ENCODE measurements at regions not wholly inside any gene's neighbourhood (a gene's known extent, or its start where the extent isn't known, plus 50 kb on each side); places are given as distances from the start of the nearest gene placed in this dataset.

GRCh38 chr2:156883804-156884203 is 373.7 kb upstream of the GALNT5 start:
- Histone ChIP-seq H3K4me3 (no peak overlapping the region), H3K9ac (ENCODE audit: insufficient read depth in 1 of 2, low read length in 2 of 2) (no peak overlapping the region), H3K9me3 (ENCODE audit: control insufficient read depth in 4 of 4, insufficient read depth in 3 of 4, low read length in 3 of 4) (no peaks in the 10 kb centered on the region), H3K27me3 (ENCODE audit: control insufficient read depth in 3 of 3, insufficient read depth in 3 of 3, low read length in 2 of 3) (no peaks in the 10 kb centered on the region), H3K36me3 (ENCODE audit: control insufficient read depth in 4 of 4, insufficient read depth in 4 of 4, low read length in 4 of 4) (no peaks in the 10 kb centered on the region), H3K27ac (ENCODE audit: low read depth in 1 of 2, low read length in 1 of 2) (no peak overlapping the region), H3K4me1 (ENCODE audit: control insufficient read depth in 5 of 5, insufficient read depth in 5 of 5, low read length in 5 of 5) (no peaks in the 10 kb centered on the region)
- no peak for ATAC-seq (ENCODE audit: insufficient read depth, low FRiP score)
- TF ChIP-seq, protein P1, sequence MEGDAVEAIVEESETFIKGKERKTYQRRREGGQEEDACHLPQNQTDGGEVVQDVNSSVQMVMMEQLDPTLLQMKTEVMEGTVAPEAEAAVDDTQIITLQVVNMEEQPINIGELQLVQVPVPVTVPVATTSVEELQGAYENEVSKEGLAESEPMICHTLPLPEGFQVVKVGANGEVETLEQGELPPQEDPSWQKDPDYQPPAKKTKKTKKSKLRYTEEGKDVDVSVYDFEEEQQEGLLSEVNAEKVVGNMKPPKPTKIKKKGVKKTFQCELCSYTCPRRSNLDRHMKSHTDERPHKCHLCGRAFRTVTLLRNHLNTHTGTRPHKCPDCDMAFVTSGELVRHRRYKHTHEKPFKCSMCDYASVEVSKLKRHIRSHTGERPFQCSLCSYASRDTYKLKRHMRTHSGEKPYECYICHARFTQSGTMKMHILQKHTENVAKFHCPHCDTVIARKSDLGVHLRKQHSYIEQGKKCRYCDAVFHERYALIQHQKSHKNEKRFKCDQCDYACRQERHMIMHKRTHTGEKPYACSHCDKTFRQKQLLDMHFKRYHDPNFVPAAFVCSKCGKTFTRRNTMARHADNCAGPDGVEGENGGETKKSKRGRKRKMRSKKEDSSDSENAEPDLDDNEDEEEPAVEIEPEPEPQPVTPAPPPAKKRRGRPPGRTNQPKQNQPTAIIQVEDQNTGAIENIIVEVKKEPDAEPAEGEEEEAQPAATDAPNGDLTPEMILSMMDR (IDR thresholded peaks at IDR 0.05; ENCODE audit: control extremely low read depth, extremely low read depth) = no peak
- DNase-seq = no peak
- WGBS, 2 donors = 75 to 81% methylated on average over 3 of the region's 3 CpGs

DNA sequence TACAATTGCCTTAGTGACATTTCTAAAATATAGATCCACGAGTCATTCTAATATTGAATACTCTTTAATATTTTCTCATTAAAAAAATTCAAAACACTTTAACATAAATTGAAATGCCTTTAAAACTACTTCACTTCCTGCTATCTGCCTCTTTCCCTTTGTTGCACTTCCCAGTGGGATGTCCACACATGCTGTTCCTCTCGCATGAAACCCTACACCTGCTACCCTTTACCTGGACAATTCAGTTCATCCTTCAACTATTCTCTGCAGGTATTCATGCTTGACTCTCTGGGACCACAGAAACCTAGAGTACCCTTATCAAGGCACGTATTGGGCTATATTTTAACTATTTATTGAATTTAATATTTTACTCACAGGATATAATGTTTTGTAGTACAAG is 373.3 kb upstream of the GALNT5 start:
- DNase-seq (no peak), ATAC-seq (ENCODE audit: insufficient read depth, low FRiP score) (no peak)
- H3K27me3 ChIP-seq (ENCODE audit: control insufficient read depth in 3 of 3, insufficient read depth in 3 of 3, low read length in 2 of 3) = no peaks in the 10 kb centered on the region
- no peak overlapping the region for H3K4me3 ChIP-seq
- no peak overlapping the region for H3K9ac ChIP-seq (ENCODE audit: insufficient read depth in 1 of 2, low read length in 2 of 2)
- H3K9me3 ChIP-seq (ENCODE audit: control insufficient read depth in 4 of 4, insufficient read depth in 3 of 4, low read length in 3 of 4) = no peaks in the 10 kb centered on the region
- H3K36me3 ChIP-seq (ENCODE audit: control insufficient read depth in 4 of 4, insufficient read depth in 4 of 4, low read length in 4 of 4) = no peaks in the 10 kb centered on the region
- no peak overlapping the region for H3K27ac ChIP-seq (ENCODE audit: low read depth in 1 of 2, low read length in 1 of 2)
- TF ChIP-seq, protein P1 (IDR thresholded peaks at IDR 0.05; ENCODE audit: control extremely low read depth, extremely low read depth) = no peak
- no peaks in the 10 kb centered on the region for H3K4me1 ChIP-seq (ENCODE audit: control insufficient read depth in 5 of 5, insufficient read depth in 5 of 5, low read length in 5 of 5)
- WGBS, 2 donors = 79 to 85% methylated on average over 3 of the region's 3 CpGs

- Histone ChIP-seq H3K27me3 (ENCODE audit: control insufficient read depth in 3 of 3, insufficient read depth in 3 of 3, low read length in 2 of 3) (no peaks in the 10 kb centered on the region), H3K27ac (ENCODE audit: low read depth in 1 of 2, low read length in 1 of 2) (no peak overlapping the region), H3K4me3 (no peak overlapping the region), H3K36me3 (ENCODE audit: control insufficient read depth in 4 of 4, insufficient read depth in 4 of 4, low read length in 4 of 4) (no peaks in the 10 kb centered on the region), H3K4me1 (ENCODE audit: control insufficient read depth in 5 of 5, insufficient read depth in 5 of 5, low read length in 5 of 5) (peaks cover 0 to 2% (median 0%) of the 10 kb centered on the region in 5 donors), H3K9me3 (ENCODE audit: control insufficient read depth in 4 of 4, insufficient read depth in 3 of 4, low read length in 3 of 4) (no peaks in the 10 kb centered on the region), H3K9ac (ENCODE audit: insufficient read depth in 1 of 2, low read length in 2 of 2) (no peak overlapping the region)
- ATAC-seq (ENCODE audit: insufficient read depth, low FRiP score) = no peak
- 49 to 63% methylated on average over 5 of the region's 5 CpGs for WGBS, 2 donors
- peak in 2 of 3 donors; percentile 19 to 56 for DNase-seq
- TF ChIP-seq, protein P1 (IDR thresholded peaks at IDR 0.05; ENCODE audit: control extremely low read depth, extremely low read depth) = no peak
Measured at GRCh38 chr2:156890529-156891148, 366.9 kb upstream of the GALNT5 start.

GRCh38 chr2:156891609-156892008 is 365.9 kb upstream of the GALNT5 start:
- H3K36me3 ChIP-seq (ENCODE audit: control insufficient read depth in 4 of 4, insufficient read depth in 4 of 4, low read length in 4 of 4) = no peaks in the 10 kb centered on the region
- no peak for DNase-seq
- H3K27me3 ChIP-seq (ENCODE audit: control insufficient read depth in 3 of 3, insufficient read depth in 3 of 3, low read length in 2 of 3) = no peaks in the 10 kb centered on the region
- no peak overlapping the region for H3K27ac ChIP-seq (ENCODE audit: low read depth in 1 of 2, low read length in 1 of 2)
- H3K4me1 ChIP-seq (ENCODE audit: control insufficient read depth in 5 of 5, insufficient read depth in 5 of 5, low read length in 5 of 5) = peaks cover 0 to 2% (median 0%) of the 10 kb centered on the region in 5 donors
- no peaks in the 10 kb centered on the region for H3K9me3 ChIP-seq (ENCODE audit: control insufficient read depth in 4 of 4, insufficient read depth in 3 of 4, low read length in 3 of 4)
- TF ChIP-seq, protein P1 (IDR thresholded peaks at IDR 0.05; ENCODE audit: control extremely low read depth, extremely low read depth) = no peak
- 65 to 79% methylated on average over 1 of the region's 1 CpG for WGBS, 2 donors
- ATAC-seq (ENCODE audit: insufficient read depth, low FRiP score) = no peak
- no peak overlapping the region for H3K4me3 ChIP-seq
- H3K9ac ChIP-seq (ENCODE audit: insufficient read depth in 1 of 2, low read length in 2 of 2) = no peak overlapping the region

All from lung (tissue), 11 donors.